Liver (tissue), 8 donors: ENCODE measurements at regions not wholly inside any gene's neighbourhood (a gene's known extent, or its start where the extent isn't known, plus 50 kb on each side); places are given as distances from the start of the nearest gene placed in this dataset.

ENCODE experiments used
- DNase-seq: peaks from one replicate; pipeline ENCODE4 v3.0.0-alpha.2; 2017; ENCODE audit warnings: low spot score
- H3K27ac ChIP-seq, 2 donors: one replicate each; pipeline ENCODE4 v1.7.0; 2013; ENCODE audit warnings: inconsistent platforms in 2 of 2, low read length in 2 of 2, control low read depth in 1 of 2, low read depth in 1 of 2, mild to moderate bottlenecking in 1 of 2
- H3K27me3 ChIP-seq, 4 donors: one replicate each; pipeline versions ENCODE4 v1.6.1 to v1.7.0; 2013; ENCODE audit warnings: low read length in 3 of 4, inconsistent platforms in 1 of 4, mild to moderate bottlenecking in 1 of 4, moderate library complexity in 1 of 4; ENCODE audit not compliant: control insufficient read depth in 4 of 4, insufficient read depth in 4 of 4
- H3K36me3 ChIP-seq, 4 donors: one replicate each; pipeline versions ENCODE4 v1.6.1 to v1.7.0; 2013; ENCODE audit warnings: low read length in 3 of 4, mild to moderate bottlenecking in 3 of 4, low read depth in 1 of 4, moderate library complexity in 1 of 4; ENCODE audit not compliant: control insufficient read depth in 4 of 4, insufficient read depth in 3 of 4
- H3K4me1 ChIP-seq, 4 donors: one replicate each; pipeline versions ENCODE4 v1.6.1 to v1.7.0; 2013; ENCODE audit warnings: low read length in 3 of 4, mild to moderate bottlenecking in 3 of 4, moderate library complexity in 1 of 4; ENCODE audit not compliant: control insufficient read depth in 4 of 4, insufficient read depth in 4 of 4
- H3K4me3 ChIP-seq, 3 donors: one replicate each; pipeline versions ENCODE4 v1.6.1 to v1.7.0; 2013; ENCODE audit warnings: low read length in 3 of 3, control low read depth in 1 of 3, low read depth in 1 of 3, mild to moderate bottlenecking in 1 of 3
- H3K9ac ChIP-seq, 2 donors: one replicate each; pipeline ENCODE4 v1.7.0; 2013; ENCODE audit warnings: low read length in 2 of 2, mild to moderate bottlenecking in 2 of 2, moderate library complexity in 2 of 2, control low read depth in 1 of 2, low read depth in 1 of 2
- H3K9me3 ChIP-seq, 4 donors: one replicate each; pipeline versions ENCODE4 v1.6.1 to v1.7.0; 2013; ENCODE audit warnings: low read length in 3 of 4; ENCODE audit not compliant: control insufficient read depth in 4 of 4
- EGR1 ChIP-seq, 2 donors: IDR thresholded peaks; 2 replicates each; pipeline ENCODE4 v1.6.1; 2016 to 2018; ENCODE audit warnings: antibody characterized with exemption in 2 of 2, low read depth in 2 of 2
- FOXA1 ChIP-seq: IDR thresholded peaks from 2 replicates; pipeline ENCODE4 v1.6.1; 2016; ENCODE audit warnings: antibody characterized with exemption
- FOXA2 ChIP-seq: IDR thresholded peaks from 2 replicates; pipeline ENCODE4 v1.6.1; 2016; ENCODE audit warnings: antibody characterized with exemption
- GABPA ChIP-seq, 2 donors: IDR thresholded peaks in 1 of 2; conservative IDR thresholded peaks in 1 of 2; 2 replicates each; pipeline ENCODE4 v1.6.1; 2016; ENCODE audit warnings: antibody characterized with exemption in 2 of 2, mild to moderate bottlenecking in 1 of 2, moderate library complexity in 1 of 2
- HNF4A ChIP-seq, 2 donors: conservative IDR thresholded peaks; 2 replicates each; pipeline ENCODE4 v1.6.1; 2016; ENCODE audit warnings: antibody characterized with exemption in 2 of 2, mild to moderate bottlenecking in 2 of 2
- HNF4G ChIP-seq: IDR thresholded peaks from 2 replicates; pipeline ENCODE4 v1.6.1; 2016; ENCODE audit warnings: antibody characterized with exemption
- JUND ChIP-seq, 2 donors: IDR thresholded peaks; 2 replicates each; pipeline ENCODE4 v1.6.1; 2016; ENCODE audit warnings: antibody characterized with exemption in 2 of 2
- NR2F2 ChIP-seq: IDR thresholded peaks from 2 replicates; pipeline ENCODE4 v1.6.1; 2016; ENCODE audit warnings: antibody characterized with exemption
- RAD21 ChIP-seq, 2 donors: IDR thresholded peaks; 2 replicates each; pipeline ENCODE4 v1.6.1; 2016; ENCODE audit warnings: antibody characterized with exemption in 2 of 2, mild to moderate bottlenecking in 2 of 2
- RXRA ChIP-seq, 2 donors: IDR thresholded peaks; 2 replicates each; pipeline ENCODE4 v1.6.1; 2017 to 2018; ENCODE audit warnings: antibody characterized with exemption in 2 of 2, mild to moderate bottlenecking in 1 of 2
- SP1 ChIP-seq: IDR thresholded peaks from 2 replicates; pipeline ENCODE4 v1.6.1; 2018; ENCODE audit warnings: antibody characterized with exemption, mild to moderate bottlenecking
- TAF1 ChIP-seq: conservative IDR thresholded peaks from 2 replicates; pipeline ENCODE4 v1.6.1; 2016; ENCODE audit warnings: antibody characterized with exemption, mild to moderate bottlenecking
- YY1 ChIP-seq: IDR thresholded peaks from 2 replicates; pipeline ENCODE4 v1.6.1; 2016; ENCODE audit warnings: antibody characterized with exemption, mild to moderate bottlenecking
- WGBS: extraction: QIAGEN DNeasy Blood & Tissue Kit; methylation state at CpG from one replicate; pipeline ENCODE4 v1.1.7; 2013; 5-methylcytosine and 5-hydroxymethylcytosine counted together
- TF ChIP-seq, protein P1 (sequence below): fragments of 150-350 bp; IDR thresholded peaks from 2 replicates; pipeline ENCODE4 v1.5.1; 2017; ENCODE audit warnings: improper control_type of control experiment, low read depth, low read length; ENCODE audit not compliant: missing input control
- TF ChIP-seq, protein P2 (sequence below): IDR thresholded peaks from 2 replicates; pipeline ENCODE4 v1.6.1; 2016; ENCODE audit warnings: antibody characterized with exemption
- TF ChIP-seq, protein P3 (sequence below): IDR thresholded peaks from 2 replicates; pipeline ENCODE4 v1.6.1; 2016; ENCODE audit warnings: antibody characterized with exemption
- TF ChIP-seq, protein P4 (sequence below): IDR thresholded peaks from 2 replicates; pipeline ENCODE4 v1.6.1; 2016; ENCODE audit warnings: antibody characterized with exemption
- donor health status: healthy.
- donor health status: healthy.
- donor health status: healthy.
- donor health status: healthy.
- donor health status: healthy.

DNA sequence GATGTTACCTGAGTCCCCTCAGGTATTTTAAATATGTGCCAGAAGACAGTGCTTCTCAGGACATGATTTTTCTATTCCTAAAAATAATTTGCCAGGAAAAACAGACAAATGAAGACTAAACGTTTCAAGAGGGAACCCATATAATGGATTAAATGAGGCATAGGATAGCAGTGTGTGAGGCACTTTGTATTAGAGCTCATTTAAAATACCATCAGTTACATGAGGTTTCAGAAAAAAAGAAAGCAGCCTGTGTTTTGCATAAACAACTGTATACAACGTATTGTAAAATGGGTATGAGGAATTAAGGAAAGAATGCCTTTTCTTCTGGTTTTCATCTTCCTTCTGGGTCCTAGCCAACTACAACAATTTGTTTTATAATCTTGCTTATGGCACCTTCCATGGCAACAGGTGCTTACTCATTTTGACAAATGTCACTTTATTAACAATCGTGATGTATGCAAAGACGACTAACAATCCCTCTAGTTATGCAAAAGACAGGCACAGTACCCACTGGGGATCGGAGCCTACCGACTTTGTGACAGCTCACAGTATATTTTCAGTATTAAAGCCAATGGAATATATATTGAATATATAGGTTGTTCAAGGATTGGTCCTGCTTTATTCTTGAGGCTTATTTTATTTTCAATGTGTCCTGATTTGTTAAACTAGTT, 231.6 kb upstream of the ZNF717 start (continued):
- TF ChIP-seq, protein P1, sequence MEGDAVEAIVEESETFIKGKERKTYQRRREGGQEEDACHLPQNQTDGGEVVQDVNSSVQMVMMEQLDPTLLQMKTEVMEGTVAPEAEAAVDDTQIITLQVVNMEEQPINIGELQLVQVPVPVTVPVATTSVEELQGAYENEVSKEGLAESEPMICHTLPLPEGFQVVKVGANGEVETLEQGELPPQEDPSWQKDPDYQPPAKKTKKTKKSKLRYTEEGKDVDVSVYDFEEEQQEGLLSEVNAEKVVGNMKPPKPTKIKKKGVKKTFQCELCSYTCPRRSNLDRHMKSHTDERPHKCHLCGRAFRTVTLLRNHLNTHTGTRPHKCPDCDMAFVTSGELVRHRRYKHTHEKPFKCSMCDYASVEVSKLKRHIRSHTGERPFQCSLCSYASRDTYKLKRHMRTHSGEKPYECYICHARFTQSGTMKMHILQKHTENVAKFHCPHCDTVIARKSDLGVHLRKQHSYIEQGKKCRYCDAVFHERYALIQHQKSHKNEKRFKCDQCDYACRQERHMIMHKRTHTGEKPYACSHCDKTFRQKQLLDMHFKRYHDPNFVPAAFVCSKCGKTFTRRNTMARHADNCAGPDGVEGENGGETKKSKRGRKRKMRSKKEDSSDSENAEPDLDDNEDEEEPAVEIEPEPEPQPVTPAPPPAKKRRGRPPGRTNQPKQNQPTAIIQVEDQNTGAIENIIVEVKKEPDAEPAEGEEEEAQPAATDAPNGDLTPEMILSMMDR, result no peak
- TF ChIP-seq HNF4A (conservative IDR thresholded peaks at IDR 0.05) (no peak), RXRA (IDR thresholded peaks at IDR 0.05) (no peak)
- TF ChIP-seq, protein P2, sequence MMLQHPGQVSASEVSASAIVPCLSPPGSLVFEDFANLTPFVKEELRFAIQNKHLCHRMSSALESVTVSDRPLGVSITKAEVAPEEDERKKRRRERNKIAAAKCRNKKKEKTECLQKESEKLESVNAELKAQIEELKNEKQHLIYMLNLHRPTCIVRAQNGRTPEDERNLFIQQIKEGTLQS, result no peak

DNA sequence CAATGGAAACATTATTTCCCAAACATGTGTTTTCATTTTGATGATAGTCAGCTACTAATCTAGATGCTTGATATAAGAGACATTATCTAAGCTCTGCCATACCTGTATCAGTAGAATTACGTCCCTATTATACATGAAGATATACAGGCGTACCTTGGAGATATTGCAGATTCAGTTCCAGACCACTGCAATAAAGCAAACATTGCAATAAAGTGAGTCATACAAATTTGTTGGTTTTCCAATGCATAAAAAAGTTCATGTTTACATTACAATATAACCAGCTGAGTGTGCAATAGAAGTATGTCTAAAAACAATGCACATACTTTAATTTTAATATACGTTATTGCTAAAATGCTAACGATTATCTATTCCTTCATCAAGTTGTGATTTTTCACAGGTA, 236.0 kb upstream of the ZNF717 start:
- Histone ChIP-seq H3K27ac (no peak overlapping the region), H3K4me3 (no peak overlapping the region), H3K36me3 (no peaks in the 10 kb centered on the region), H3K4me1 (no peaks in the 10 kb centered on the region), H3K9me3 (no peaks in the 10 kb centered on the region), H3K27me3 (no peaks in the 10 kb centered on the region), H3K9ac (no peak overlapping the region)
- TF ChIP-seq, protein P1, result no peak
- TF ChIP-seq FOXA2, result no peak
- TF ChIP-seq, protein P3, sequence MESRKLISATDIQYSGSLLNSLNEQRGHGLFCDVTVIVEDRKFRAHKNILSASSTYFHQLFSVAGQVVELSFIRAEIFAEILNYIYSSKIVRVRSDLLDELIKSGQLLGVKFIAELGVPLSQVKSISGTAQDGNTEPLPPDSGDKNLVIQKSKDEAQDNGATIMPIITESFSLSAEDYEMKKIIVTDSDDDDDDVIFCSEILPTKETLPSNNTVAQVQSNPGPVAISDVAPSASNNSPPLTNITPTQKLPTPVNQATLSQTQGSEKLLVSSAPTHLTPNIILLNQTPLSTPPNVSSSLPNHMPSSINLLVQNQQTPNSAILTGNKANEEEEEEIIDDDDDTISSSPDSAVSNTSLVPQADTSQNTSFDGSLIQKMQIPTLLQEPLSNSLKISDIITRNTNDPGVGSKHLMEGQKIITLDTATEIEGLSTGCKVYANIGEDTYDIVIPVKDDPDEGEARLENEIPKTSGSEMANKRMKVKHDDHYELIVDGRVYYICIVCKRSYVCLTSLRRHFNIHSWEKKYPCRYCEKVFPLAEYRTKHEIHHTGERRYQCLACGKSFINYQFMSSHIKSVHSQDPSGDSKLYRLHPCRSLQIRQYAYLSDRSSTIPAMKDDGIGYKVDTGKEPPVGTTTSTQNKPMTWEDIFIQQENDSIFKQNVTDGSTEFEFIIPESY, result no peak
- TF ChIP-seq HNF4A (conservative IDR thresholded peaks at IDR 0.05), result no peak
- no peak for TF ChIP-seq SP1
- TF ChIP-seq TAF1, result no peak
- TF ChIP-seq, protein P2, result no peak
- TF ChIP-seq YY1, result no peak
- no peak for TF ChIP-seq HNF4G
- TF ChIP-seq GABPA (IDR thresholded peaks at IDR 0.05 in 1 of 2, conservative IDR thresholded peaks at IDR 0.05 in 1 of 2), result no peak
- TF ChIP-seq, protein P4, sequence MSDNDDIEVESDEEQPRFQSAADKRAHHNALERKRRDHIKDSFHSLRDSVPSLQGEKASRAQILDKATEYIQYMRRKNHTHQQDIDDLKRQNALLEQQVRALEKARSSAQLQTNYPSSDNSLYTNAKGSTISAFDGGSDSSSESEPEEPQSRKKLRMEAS, result no peak
- no peak for TF ChIP-seq NR2F2
- TF ChIP-seq JUND (IDR thresholded peaks at IDR 0.05), result no peak
- TF ChIP-seq FOXA1, result no peak
- TF ChIP-seq EGR1 (IDR thresholded peaks at IDR 0.05; ENCODE audit: low read depth in 2 of 2), result no peak
- TF ChIP-seq RAD21 (IDR thresholded peaks at IDR 0.05), result no peak
- DNase-seq, result no peak
- WGBS, result 66% methylated on average over 4 of the region's 4 CpGs
